ENCODE measurements at regions not wholly inside any gene's neighbourhood (a gene's known extent, or its start where the extent isn't known, plus 50 kb on each side); places are given as distances from the start of the nearest gene placed in this dataset.

DNA sequence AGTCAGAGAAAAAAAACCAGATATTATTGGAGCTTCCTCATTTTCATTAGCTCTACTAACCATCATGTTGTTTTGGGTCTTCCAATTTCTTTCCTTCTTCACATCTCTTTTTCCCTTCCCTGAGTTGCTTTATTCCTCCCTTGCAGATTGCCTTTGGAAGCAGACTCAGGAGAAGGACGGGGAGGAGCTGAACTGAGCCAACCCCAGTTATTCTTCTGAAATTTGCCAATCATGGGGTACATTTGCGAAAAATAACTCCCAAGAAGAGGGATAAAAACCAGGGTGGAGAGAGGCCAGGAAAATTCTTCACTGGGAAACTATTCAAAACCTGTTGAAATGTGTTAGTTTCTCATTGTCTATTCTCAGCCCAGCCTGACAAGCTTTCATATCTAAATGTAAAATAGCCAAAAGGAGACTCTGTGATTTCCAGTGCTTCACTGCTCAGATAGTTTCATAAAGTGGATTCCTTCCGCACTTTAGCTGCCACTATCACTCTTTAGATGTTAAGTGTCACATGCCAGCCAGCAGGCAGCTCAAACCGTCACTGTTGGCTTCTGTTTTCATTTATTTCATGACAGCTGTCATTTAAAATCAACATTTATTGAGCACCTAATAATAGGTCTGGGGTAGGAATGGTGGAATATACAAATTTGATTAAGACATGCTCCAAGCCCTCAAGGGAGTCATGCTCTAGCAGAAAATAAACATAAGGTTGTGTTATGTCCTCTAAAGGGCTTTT is 204.5 kb downstream of the SREK1 start:
- DNase-seq (ENCODE audit: low spot score in 2 of 2, unreplicated experiment in 2 of 2): no peak
- Mint-ChIP-seq H3K4me1 (no peaks in the 10 kb centered on the region), H3K27me3 (ENCODE audit: low read depth) (peaks cover 59% of the 10 kb centered on the region), H3K4me3 (no peak overlapping the region), H3K9me3 (no peaks in the 10 kb centered on the region), H3K36me3 (no peaks in the 10 kb centered on the region), H3K27ac (no peak overlapping the region)
- TF ChIP-seq, protein P1, sequence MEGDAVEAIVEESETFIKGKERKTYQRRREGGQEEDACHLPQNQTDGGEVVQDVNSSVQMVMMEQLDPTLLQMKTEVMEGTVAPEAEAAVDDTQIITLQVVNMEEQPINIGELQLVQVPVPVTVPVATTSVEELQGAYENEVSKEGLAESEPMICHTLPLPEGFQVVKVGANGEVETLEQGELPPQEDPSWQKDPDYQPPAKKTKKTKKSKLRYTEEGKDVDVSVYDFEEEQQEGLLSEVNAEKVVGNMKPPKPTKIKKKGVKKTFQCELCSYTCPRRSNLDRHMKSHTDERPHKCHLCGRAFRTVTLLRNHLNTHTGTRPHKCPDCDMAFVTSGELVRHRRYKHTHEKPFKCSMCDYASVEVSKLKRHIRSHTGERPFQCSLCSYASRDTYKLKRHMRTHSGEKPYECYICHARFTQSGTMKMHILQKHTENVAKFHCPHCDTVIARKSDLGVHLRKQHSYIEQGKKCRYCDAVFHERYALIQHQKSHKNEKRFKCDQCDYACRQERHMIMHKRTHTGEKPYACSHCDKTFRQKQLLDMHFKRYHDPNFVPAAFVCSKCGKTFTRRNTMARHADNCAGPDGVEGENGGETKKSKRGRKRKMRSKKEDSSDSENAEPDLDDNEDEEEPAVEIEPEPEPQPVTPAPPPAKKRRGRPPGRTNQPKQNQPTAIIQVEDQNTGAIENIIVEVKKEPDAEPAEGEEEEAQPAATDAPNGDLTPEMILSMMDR (IDR thresholded peaks at IDR 0.05; ENCODE audit: unreplicated experiment): no peak

DNA sequence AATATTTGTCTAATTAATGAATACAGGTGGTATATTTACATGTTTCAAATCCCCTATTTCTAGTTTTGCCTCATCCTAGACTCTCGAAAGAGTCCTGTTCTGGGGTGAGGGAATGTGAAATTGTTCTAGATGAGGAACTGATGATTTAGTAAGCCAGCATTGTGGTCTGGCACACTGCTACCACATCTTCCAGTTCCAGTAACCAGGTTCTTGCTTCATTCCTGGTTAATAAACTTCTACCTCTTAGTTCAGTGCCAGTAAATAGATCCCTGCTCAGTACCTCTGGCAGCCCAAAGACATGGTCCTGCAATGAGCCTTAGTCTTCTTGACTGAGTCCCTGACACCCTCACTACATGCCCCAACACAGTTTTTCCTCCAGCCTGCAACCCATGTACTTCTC is 207.7 kb downstream of the SREK1 start:
- TF ChIP-seq, protein P1 (IDR thresholded peaks at IDR 0.05; ENCODE audit: unreplicated experiment): no peak
- H3K4me3 Mint-ChIP-seq: no peak overlapping the region
- no peak overlapping the region for H3K27ac Mint-ChIP-seq
- H3K27me3 Mint-ChIP-seq (ENCODE audit: low read depth): peaks cover 60% of the 10 kb centered on the region
- DNase-seq (ENCODE audit: low spot score in 2 of 2, unreplicated experiment in 2 of 2): no peak
- no peaks in the 10 kb centered on the region for H3K36me3 Mint-ChIP-seq
- no peaks in the 10 kb centered on the region for H3K4me1 Mint-ChIP-seq
- H3K9me3 Mint-ChIP-seq: no peaks in the 10 kb centered on the region

DNA sequence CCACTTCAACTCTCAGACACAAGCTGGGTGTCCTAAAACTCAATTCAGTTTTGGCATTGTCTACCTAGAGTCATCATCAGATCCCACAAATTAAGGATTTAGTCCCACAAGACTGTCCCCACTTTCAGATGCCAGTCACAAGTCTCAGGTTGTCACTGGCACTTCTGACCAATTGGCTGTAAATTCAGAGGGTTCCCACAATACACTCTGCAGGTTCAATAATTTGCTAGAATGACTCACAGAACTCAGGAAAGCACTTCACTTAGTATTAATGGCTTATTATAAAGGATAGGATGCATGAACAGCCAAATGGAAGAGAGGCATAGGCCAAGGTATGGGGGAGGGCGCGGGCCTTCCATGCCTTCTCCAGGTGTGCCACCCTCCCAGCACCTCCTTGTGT is 209.1 kb downstream of the SREK1 start:
- Mint-ChIP-seq H3K36me3 (no peaks in the 10 kb centered on the region), H3K27me3 (ENCODE audit: low read depth) (peaks cover 48% of the 10 kb centered on the region), H3K4me1 (no peaks in the 10 kb centered on the region), H3K27ac (no peak overlapping the region), H3K9me3 (no peaks in the 10 kb centered on the region), H3K4me3 (no peak overlapping the region)
- TF ChIP-seq, protein P1 (IDR thresholded peaks at IDR 0.05; ENCODE audit: unreplicated experiment): no peak
- DNase-seq (ENCODE audit: low spot score in 2 of 2, unreplicated experiment in 2 of 2): no peak

DNA sequence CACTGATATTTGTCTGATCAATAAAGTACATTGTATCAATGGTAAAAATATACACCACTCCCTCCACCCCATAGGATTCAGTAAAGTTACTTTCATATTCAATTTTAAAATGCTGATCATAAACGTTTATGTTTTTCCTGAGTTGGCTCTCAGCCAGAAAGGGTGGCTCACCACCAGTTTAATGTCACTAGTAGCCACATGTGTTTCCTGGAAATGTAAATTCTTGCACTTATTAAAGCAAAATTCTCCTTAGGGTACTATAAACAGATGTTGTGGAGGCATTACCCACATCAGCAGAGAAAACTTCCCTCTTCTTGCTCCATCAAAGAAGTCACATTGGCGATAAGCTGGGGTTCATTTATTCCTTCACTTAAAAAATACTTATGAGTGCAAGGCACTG is 210.3 kb downstream of the SREK1 start:
- H3K36me3 Mint-ChIP-seq: no peaks in the 10 kb centered on the region

DNA sequence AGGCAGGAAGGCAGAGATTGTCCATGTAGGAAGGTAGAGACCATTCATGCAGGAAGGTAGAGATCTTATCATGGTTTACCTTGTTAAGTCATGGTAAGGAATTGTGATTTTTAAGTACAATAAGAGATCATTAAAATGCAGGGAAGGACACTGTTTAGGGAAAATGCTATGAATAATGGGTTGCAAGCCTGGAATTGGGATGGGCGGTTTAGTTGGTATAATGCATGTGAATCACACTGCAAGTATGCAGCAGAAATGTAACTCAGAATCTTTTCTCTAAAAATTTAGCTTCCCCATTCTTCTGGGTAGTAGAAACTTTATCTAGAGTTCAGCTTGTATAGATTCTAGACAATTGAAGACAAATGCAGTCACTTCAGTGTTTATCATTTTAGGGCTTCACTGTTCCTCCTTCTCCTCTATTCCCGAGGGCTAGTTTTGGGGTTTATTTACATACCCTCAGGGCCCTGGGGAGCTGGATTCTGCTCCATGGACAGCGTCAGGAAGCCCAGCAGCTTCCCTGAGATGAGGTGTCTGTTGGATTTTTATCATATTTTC is 212.0 kb downstream of the SREK1 start:
- no peak overlapping the region for H3K4me3 Mint-ChIP-seq
- H3K36me3 Mint-ChIP-seq: no peaks in the 10 kb centered on the region
- H3K4me1 Mint-ChIP-seq: peaks cover 5% of the 10 kb centered on the region
- TF ChIP-seq, protein P1 (IDR thresholded peaks at IDR 0.05; ENCODE audit: unreplicated experiment): no peak
- H3K27ac Mint-ChIP-seq: no peak overlapping the region
- no peaks in the 10 kb centered on the region for H3K9me3 Mint-ChIP-seq
- H3K27me3 Mint-ChIP-seq (ENCODE audit: low read depth): peaks cover 33% of the 10 kb centered on the region
- DNase-seq (ENCODE audit: low spot score in 2 of 2, unreplicated experiment in 2 of 2): no peak

More for the DNA sequence above, 210.3 kb downstream of the SREK1 start:
- DNase-seq (ENCODE audit: low spot score in 2 of 2, unreplicated experiment in 2 of 2): no peak
- Mint-ChIP-seq H3K4me3 (no peak overlapping the region), H3K4me1 (no peaks in the 10 kb centered on the region), H3K27ac (no peak overlapping the region), H3K9me3 (no peaks in the 10 kb centered on the region), H3K27me3 (ENCODE audit: low read depth) (peaks cover 37% of the 10 kb centered on the region)
- TF ChIP-seq, protein P1 (IDR thresholded peaks at IDR 0.05; ENCODE audit: unreplicated experiment): no peak

All from mesothelial cell of epicardium (in vitro differentiated cells).